Heart left ventricle (tissue), 16 donors: ENCODE measurements at regions not wholly inside any gene's neighbourhood (a gene's known extent, or its start where the extent isn't known, plus 50 kb on each side); places are given as distances from the start of the nearest gene placed in this dataset.

Experiments used
- ATAC-seq, 4 donors: fragments of 200-7000 bp; cut with Tn5 transposase; one replicate each; pipeline ENCODE4 v1.9.1; 2020 to 2022; ENCODE audit warnings: moderate library complexity in 4 of 4, mild to moderate bottlenecking in 3 of 4, moderate number of reproducible peaks in 1 of 4
- DNase-seq, 5 donors: peaks; one replicate each; pipeline ENCODE4 v3.0.0-alpha.2; 2020
- H3K27ac ChIP-seq, 12 donors: fragments of 200-600 bp; sonication (generic) in 4 of 12; one replicate each; pipeline versions ENCODE4 v1.5.0 to v1.8.0; 2016 to 2022; ENCODE audit warnings: mild to moderate bottlenecking in 2 of 12
- H3K27me3 ChIP-seq, 9 donors: fragments of 200-600 bp; sonication (generic) in 2 of 9; one replicate each; pipeline versions ENCODE4 v1.5.1 to v1.8.0; 2016 to 2022; ENCODE audit warnings: mild to moderate bottlenecking in 3 of 9
- H3K36me3 ChIP-seq, 9 donors: fragments of 200-600 bp; sonication (generic) in 2 of 9; one replicate each; pipeline versions ENCODE4 v1.5.0 to v1.8.0; 2018 to 2022; ENCODE audit warnings: mild to moderate bottlenecking in 2 of 9
- H3K4me1 ChIP-seq, 12 donors: fragments of 200-600 bp; sonication (generic) in 4 of 12; one replicate each; pipeline versions ENCODE4 v1.5.0 to v1.8.0; 2016 to 2022; ENCODE audit warnings: mild to moderate bottlenecking in 3 of 12
- H3K4me3 ChIP-seq, 12 donors: fragments of 200-600 bp; sonication (generic) in 4 of 12; one replicate each; pipeline versions ENCODE4 v1.5.0 to v1.8.0; 2017 to 2022; ENCODE audit warnings: mild to moderate bottlenecking in 9 of 12, moderate library complexity in 4 of 12
- H3K9me3 ChIP-seq, 12 donors: fragments of 200-600 bp; sonication (generic) in 4 of 12; one replicate each; pipeline versions ENCODE4 v1.5.0 to v1.8.0; 2016 to 2022; ENCODE audit warnings: mild to moderate bottlenecking in 1 of 12
- POLR2A ChIP-seq, 2 donors: fragments of 450-650 bp; IDR thresholded peaks; one replicate each; pipeline ENCODE4 v1.6.1; 2017; ENCODE audit warnings: antibody characterized with exemption in 2 of 2, mild to moderate bottlenecking in 2 of 2, moderate library complexity in 2 of 2
- WGBS, 4 donors: extraction: QIAGEN DNeasy Blood & Tissue Kit in 2 of 4; methylation state at CpG; one replicate each; pipeline versions ENCODE4 v1.1.5 to v1.1.7; 2013 to 2018; 5-methylcytosine and 5-hydroxymethylcytosine counted together
- intact Hi-C, 10 donors: fragments of 100-400 bp; cut with DNase I; formaldehyde crosslinking; loops; one replicate each; pipeline versions ENCODE4 v1.11.1 to v1.14.2; 2022
- TF ChIP-seq, protein P1 (sequence below), 12 donors: fragments of 200-600 bp; sonication (generic) in 4 of 12; IDR thresholded peaks; one replicate each; pipeline versions ENCODE4 v1.5.0 to v1.8.0; 2018 to 2022; ENCODE audit warnings: antibody characterized with exemption in 12 of 12, mild to moderate bottlenecking in 5 of 12
- donor health status: ischemic (EF 13 %, LVEDD 7.1; RV severe dilation, severe dysfunction).
- donor health status: healthy with polysubstance abuse.
- donor health status: DM: no; HTN: yes; CAD: no.
- donor health status: DM: no; HTN: no; CAD: no.
- donor health status: ischemic (EF 25% LVEDD 6.9; RV normal size, moderate dysfunction).
- donor health status: ischemic (EF 25% LVEDD 5.7; RV mildly dilated, moderate dysfunction).
- donor health status: healthy.
- donor health status: DM: yes; HTN: yes; CAD: no.
- donor health status: ischemic (EF 35%, LVEDD 5.7; RV mildly dilated, moderate dysfunction).
- donor health status: nonischemic (EF 11% LVEDD 7.7; RV severe dilation, severe dysfunction).
- donor health status: DM: yes; HTN: yes; CAD: no.
- donor health status: PGD.
- donor health status: ischemic (EF 29% LVEDD 5.4; RV normal size, mild dysfunction).
- donor health status: nonischemic (EF 23%, LVEDD 6.1; RV moderate dilation, normal function).

DNA sequence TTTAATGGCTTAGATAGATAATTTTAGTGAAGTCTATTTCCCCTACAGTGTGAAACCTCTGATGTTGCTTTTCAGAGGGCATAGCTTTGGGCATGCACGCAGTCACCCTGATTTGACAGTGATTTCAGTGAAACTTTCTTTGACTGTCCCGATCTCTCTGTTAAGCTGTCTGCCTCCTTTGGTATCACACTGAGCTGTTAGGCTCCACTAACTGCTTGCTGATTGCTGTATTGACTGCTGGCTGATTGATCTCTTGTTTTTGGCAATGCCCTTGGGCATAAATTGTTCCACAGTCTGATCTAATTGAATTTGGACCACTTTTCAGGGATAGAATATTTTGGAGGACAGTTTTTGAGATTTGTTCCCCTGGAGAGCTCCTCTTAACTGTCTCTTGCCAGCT, 68.5 kb upstream of the CCDC54 start:
- no peak overlapping the region for H3K4me3 ChIP-seq
- intact Hi-C loops, result no loop called here
- 56 to 72% (median 62%) methylated on average over 2 of the region's 2 CpGs for WGBS, 4 donors

DNA sequence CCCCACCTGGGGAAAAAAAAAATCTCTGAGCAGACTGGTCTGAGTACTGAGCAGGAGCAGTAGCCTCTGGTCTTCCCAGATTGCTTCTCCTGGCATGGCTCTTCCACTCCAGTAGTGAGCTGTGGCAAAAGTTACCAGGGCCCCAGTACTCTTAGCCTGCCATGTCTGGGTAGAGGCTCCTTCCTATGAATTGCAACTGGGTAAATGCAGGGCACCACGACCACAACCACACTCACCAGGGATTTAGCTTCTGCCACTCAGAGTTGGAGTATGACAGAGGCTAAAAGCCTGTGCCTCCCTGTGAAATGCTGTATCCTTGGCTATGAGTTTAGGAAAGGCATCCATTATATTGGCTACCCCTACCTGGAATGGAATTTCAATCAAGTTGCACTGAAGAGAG, 67.9 kb upstream of the CCDC54 start:
- H3K9me3 ChIP-seq, result no peaks in the 10 kb centered on the region
- H3K4me1 ChIP-seq, result no peaks in the 10 kb centered on the region
- H3K36me3 ChIP-seq, result no peaks in the 10 kb centered on the region
- WGBS, 4 donors, result 60 to 89% (median 86%) methylated on average over 1 of the region's 1 CpG
- intact Hi-C loops, result no loop called here
- H3K27ac ChIP-seq, result no peak overlapping the region
- H3K4me3 ChIP-seq, result no peak overlapping the region
- TF ChIP-seq POLR2A (IDR thresholded peaks at IDR 0.05), result no peak
- TF ChIP-seq, protein P1, sequence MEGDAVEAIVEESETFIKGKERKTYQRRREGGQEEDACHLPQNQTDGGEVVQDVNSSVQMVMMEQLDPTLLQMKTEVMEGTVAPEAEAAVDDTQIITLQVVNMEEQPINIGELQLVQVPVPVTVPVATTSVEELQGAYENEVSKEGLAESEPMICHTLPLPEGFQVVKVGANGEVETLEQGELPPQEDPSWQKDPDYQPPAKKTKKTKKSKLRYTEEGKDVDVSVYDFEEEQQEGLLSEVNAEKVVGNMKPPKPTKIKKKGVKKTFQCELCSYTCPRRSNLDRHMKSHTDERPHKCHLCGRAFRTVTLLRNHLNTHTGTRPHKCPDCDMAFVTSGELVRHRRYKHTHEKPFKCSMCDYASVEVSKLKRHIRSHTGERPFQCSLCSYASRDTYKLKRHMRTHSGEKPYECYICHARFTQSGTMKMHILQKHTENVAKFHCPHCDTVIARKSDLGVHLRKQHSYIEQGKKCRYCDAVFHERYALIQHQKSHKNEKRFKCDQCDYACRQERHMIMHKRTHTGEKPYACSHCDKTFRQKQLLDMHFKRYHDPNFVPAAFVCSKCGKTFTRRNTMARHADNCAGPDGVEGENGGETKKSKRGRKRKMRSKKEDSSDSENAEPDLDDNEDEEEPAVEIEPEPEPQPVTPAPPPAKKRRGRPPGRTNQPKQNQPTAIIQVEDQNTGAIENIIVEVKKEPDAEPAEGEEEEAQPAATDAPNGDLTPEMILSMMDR (IDR thresholded peaks at IDR 0.05), result no peak
- no peak for DNase-seq
- no peak for ATAC-seq
- H3K27me3 ChIP-seq, result no peaks in the 10 kb centered on the region

More for the DNA sequence above, 68.5 kb upstream of the CCDC54 start:
- Histone ChIP-seq H3K4me1 (no peaks in the 10 kb centered on the region), H3K27ac (no peak overlapping the region), H3K9me3 (no peaks in the 10 kb centered on the region), H3K27me3 (no peaks in the 10 kb centered on the region), H3K36me3 (no peaks in the 10 kb centered on the region)
- ATAC-seq (no peak), DNase-seq (no peak)
- TF ChIP-seq, protein P1 (IDR thresholded peaks at IDR 0.05), result no peak
- no peak for TF ChIP-seq POLR2A (IDR thresholded peaks at IDR 0.05)

DNA sequence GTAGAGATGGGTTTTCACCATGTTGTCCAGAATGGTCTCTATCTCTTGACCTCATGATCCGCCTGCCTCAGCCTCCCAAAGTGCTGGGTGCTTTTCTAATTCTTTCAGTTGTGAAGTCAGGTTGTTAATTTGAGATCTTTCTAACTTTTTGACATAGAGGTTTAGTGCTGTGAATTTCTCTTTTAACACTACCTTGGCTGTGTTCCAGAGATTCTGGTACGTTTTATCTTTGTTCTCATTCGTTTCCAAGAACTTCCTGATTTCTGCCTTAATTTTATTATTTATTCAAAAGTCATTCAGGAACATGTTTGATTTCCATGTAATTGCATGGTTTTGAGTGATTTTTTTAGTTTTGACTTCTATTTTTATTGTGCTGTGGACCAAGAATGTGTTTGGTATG, 63.5 kb upstream of the CCDC54 start:
- WGBS, 4 donors, result 45 to 57% (median 51%) methylated on average over 3 of the region's 3 CpGs
- TF ChIP-seq, protein P1 (IDR thresholded peaks at IDR 0.05), result no peak
- TF ChIP-seq POLR2A (IDR thresholded peaks at IDR 0.05), result no peak
- Histone ChIP-seq H3K27ac (no peak overlapping the region), H3K36me3 (no peaks in the 10 kb centered on the region), H3K4me3 (no peak overlapping the region), H3K4me1 (no peaks in the 10 kb centered on the region), H3K27me3 (no peaks in the 10 kb centered on the region), H3K9me3 (no peaks in the 10 kb centered on the region)
- ATAC-seq (no peak), DNase-seq (no peak)
- intact Hi-C loops, result no loop called here

DNA sequence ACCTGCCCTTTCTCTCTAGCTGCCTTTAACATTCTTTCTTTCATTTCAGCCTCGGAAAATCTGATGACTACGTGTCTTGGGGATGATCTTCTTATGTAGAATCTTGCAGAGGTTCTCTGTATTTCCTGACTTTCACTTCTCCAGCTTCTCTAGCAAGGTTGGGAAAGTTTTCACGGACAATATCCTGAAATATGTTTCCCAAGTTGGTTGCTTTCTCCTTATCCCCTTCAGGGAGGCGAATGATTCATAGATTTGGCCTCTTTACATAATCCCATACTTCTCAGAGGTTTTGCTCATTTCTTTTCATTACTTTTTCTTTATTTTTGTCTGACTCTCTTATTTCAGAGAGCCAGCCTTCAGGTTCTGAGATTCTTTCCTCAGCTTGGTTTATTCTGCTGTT, 62.1 kb upstream of the CCDC54 start:
- Histone ChIP-seq H3K9me3 (no peaks in the 10 kb centered on the region), H3K27me3 (no peaks in the 10 kb centered on the region), H3K27ac (no peak overlapping the region), H3K4me1 (no peaks in the 10 kb centered on the region), H3K4me3 (no peak overlapping the region), H3K36me3 (no peaks in the 10 kb centered on the region)
- ATAC-seq (no peak), DNase-seq (no peak)
- 88 to 95% (median 90%) methylated on average over 4 of the region's 4 CpGs for WGBS, 4 donors
- TF ChIP-seq, protein P1 (IDR thresholded peaks at IDR 0.05), result no peak
- no peak for TF ChIP-seq POLR2A (IDR thresholded peaks at IDR 0.05)
- intact Hi-C loops, result no loop called here
